COLO668 (cell line): ENCODE measurements at regions not wholly inside any gene's neighbourhood (a gene's known extent, or its start where the extent isn't known, plus 50 kb on each side); places are given as distances from the start of the nearest gene placed in this dataset.

Experiments
- DNase-seq: peaks from one replicate; lab custom pipeline; 2025; ENCODE audit not compliant: unreplicated experiment; lab: John Stamatoyannopoulos, UW

DNA sequence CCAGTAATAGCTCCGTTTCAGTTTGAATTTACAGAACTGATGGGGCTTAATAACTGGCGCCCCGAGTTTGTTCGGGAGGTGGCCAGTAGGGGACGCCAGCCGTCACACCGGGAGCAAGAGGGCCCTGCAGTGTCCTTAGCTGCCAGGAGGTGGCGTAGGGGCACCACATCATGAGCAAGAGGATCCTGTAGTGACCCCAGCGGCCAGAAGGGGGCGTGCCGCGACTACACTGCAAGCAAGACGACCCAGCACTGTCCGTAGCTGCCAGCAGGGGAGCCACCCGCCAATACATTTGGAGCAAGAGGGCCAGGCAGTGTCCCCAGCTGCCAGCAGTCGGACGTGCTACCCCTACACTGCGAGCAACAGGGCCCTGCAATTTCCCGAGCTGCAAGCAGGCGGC lies 663.7 kb upstream of the B3GAT1 start:
- DNase-seq, result no peak

DNA sequence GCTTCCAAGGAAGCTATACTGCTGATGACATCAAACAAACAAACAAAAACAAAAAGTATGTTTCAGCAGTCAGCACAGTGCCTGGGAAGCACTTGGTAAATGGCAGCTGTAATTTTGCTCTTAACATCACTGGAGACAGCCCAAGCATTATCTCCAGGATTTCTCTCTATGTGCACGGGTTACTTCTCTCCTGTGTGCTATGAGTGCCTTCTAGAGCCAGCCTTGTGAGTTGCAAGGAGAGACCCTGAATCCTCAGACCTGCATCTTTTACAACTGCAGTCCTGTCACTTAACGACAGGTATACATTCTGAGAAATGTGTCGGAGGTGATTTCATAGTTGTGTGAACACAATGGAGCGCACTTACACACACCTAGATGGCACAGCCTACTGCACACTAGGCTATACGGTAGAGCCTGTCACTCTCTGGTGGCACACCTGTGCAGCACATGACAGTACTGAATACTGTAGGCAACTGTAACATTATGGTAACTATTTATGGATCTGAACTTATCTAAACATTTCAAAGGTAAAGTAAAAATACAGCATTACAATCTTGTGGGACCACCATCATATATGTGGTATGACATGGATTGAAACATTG lies 662.5 kb upstream of the B3GAT1 start:
- no peak for DNase-seq

DNA sequence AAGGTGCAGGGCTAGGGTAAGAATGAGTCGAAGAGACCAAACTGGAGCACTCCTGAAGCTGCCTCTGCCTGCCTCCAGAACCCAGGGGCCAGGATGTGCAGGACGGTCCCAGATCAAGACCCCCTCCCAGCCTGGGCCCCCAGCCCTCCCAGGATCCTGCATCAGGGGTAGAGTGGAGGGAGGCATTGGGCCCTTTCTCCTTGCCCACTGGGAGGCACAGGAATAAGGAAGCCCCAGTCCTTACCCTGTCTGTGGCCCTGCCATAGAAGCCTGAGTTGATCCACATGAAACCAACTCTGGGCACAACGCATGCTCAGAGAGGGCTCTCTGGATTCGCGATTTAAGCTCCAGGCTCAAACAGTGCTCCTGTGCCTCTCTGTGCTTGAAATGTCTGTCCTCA lies 661.8 kb upstream of the B3GAT1 start:
- no peak for DNase-seq

DNA sequence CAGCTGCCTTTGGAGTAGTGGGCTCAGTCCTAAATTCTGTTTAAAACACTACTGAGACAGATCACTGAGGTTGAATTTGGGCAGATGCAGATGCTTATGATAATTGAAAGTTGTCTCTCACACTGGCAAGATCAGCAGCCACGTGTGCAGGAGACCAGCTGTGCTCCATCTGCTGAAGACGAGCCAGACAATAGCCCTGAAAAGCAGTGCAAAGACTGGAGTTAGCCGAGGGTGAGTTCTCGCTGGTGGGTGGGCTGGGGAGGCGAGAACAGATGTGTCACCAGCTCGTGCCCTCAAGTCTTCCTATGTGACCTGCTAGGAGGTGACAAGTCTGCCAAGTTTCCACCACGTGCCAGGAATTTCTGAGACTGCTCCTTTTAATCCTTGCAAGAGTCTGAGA lies 661.3 kb upstream of the B3GAT1 start:
- no peak for DNase-seq

DNA sequence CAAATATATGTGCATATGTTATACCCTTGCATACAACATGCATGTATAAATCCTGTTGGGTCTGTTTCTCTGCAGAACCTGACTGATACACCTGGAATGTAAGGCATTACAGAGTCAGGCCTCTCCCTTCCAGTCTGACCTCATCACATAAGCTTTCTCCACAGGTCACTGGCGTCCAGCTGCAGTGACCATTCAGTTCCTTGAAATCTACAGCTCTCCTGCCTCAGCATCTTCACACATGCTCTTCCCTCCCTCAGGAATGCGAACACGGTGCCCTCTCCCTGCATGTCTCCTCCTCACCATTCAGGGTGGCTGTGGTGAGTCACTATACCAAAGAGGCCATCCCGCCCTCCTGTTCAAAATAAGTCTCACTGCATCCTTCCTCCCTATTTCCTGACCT lies 657.8 kb upstream of the B3GAT1 start:
- DNase-seq, result no peak

DNA sequence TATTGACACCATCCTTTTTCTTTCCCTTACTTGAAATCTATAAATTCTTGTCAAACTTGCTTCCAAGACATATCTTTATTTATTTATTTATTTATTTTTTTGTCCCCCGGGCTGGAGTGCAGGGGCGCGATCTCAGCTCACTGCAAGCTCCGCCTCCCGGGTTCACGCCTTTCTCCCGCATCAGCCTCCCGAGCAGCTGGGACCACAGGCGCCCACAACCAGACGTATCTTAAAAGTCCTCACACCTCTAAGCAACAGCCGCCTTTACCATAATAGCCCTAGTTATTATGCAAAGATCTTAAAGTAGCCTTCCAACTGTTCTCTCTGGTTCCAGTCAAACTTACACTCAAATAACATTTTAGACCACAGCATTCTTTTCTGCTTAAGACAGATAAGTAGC lies 657.0 kb upstream of the B3GAT1 start:
- no peak for DNase-seq

DNA sequence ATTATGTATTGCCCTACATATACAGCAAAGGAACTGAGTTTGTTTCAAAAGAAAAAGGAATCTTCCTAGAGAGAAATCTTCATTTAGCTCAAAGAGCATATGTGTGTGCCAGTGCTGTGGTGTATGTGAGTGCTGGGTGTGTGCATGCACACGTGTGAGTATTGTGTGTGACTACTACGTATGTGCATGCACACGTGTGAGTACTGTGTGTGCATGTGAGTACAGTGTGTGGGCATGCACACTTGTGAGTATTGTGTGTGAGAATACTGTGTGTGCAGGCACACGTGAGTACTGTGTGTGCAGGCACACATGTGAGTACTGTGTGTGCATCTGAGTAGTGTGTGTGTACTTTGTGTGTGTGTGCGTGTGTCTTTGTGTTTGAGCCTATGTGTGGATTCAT lies 651.0 kb upstream of the B3GAT1 start:
- no peak for DNase-seq

DNA sequence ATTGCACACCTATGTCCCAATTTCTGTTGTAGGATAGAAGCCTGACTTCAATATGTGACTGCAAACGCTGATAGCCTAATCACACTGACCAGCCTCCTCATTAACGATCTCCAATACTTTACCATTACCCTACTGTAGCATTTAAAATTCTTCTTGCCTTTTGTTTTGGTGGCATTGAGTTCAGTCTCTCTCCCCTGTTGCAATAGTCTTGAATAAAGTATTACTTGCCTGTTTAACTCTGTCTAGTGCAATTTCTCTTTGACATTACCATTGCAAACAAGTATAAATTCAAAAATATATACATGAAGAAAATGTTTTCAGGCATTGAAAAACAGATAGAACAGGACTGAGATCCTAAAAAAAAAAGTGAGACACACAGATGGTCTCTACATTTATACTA lies 649.1 kb upstream of the B3GAT1 start:
- no peak for DNase-seq

DNA sequence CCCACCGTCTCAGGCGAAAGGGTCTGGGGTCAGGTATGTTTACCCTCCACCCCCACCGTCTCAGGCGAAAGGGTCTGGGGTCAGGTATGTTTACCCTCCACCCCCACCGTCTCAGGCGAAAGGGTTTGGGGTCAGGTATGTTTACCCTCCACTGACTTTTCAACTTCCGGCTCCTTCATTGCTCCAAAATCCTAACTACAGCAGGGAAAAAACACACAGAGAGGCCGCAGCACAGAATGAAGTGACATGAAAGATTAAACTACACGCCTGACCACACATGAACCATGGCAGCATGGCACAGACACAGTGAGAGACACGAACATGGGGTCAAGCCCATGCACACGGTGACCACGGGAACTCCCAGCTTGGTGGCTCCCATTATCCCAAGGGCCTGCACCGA lies 634.9 kb upstream of the B3GAT1 start:
- DNase-seq, result no peak

DNA sequence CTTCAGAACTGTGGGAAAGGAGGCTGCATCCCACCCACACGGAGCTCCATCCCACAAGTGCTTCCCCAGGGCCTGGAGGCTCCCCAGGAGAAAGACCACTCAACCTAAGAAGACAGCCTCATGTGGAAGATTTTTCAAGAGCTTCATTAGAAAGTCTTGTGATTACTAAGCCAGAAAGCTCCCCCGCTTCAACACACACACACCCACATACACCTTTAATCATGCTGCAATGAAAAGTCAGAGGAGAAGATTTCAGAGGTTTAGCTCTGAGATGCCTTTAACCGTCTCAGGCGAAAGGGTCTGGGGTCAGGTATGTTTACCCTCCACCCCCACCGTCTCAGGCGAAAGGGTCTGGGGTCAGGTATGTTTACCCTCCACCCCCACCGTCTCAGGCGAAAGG lies 634.5 kb upstream of the B3GAT1 start:
- no peak for DNase-seq

DNA sequence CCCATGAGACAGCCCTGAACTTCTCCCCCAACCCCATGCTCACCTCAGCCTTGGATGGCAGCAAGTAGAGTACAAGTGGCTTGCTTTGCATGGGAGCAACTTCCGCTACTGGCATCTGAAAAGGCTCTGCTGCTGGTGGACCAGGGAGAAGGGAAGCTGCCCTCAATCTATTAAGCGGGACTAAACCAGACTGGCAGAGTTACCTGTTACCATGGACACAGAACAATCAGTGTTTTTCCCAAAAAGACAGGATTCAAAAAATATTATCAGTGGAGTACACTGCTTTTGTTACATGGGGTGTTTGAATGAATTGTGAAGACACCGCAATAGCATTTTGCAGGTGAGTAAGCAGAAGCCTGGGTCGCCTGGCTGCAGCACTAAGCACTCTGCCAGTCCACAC lies 631.4 kb upstream of the B3GAT1 start:
- DNase-seq, result no peak

DNA sequence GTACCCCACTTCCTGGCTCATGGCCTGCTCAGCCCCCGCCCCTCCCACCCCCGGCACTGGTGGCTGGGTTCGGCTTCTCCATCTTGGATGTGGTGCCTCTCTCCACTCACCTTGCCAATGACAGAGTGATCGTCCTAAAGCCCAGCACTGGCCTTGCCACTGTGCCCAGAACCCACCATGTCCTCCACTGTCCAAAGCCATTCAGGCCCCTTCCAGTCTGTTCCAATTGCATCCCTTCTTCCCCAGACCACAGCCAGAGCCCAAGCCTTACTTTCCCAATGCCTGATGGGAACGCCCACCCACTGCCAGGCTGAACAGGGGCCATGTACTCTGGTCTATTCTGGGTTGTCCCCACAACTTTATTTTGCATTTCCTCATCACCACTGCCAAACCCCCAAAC lies 625.8 kb upstream of the B3GAT1 start:
- DNase-seq, result no peak

DNA sequence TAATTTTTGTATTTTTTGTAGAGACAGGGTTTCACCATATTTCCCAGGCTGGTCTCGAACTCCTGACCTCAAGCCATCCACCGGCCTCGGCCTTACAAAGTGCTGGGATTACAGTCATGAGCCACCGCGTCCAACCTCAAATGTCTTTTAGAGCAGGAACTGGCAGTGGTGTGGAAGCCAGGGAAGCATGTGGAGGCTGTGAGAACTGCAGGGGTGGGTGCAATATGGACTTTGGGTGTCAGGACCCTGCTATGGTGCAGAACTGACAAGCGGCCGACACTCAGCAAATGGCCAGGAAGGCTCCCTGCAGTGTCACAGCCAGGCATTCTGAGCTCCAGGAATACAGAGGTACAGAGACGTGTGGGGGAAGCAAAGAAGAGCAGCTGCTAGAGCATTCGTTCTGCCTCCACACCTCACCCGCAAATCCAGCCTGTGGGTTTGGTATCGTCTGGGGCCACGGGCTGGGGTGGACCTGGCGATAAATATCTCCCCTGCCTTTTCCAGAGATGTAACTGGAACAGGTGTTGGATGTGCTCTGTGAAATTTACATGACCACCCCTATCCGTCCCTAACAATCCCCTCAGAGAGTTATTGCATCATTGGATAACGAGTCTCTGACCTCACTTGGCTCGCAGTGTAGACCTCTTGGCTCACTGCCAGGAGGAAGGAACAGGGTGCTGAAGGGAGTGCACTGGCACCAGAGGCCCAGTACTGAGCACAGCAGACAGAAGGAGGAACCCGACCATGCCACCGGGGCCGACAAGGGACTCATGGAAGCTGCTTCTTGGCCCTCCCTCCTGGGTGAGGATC lies 624.7 kb upstream of the B3GAT1 start:
- DNase-seq, result no peak

DNA sequence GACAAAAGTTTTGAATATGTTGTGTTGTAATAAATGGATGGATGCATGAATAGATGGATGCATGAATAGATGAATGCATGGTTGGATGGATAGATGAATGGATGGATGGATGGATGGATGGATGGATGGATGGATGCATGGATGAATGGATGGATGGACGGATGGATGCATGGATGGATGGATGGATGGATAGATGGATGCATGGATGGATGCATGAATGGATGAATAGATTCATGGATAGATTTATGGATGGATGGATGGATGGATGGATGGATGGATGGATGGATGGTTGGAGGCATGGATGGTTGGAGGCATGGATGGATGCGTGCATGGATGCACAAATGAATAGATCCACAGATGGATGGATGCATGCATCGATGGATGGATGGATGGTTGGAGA lies 623.2 kb upstream of the B3GAT1 start:
- no peak for DNase-seq

DNA sequence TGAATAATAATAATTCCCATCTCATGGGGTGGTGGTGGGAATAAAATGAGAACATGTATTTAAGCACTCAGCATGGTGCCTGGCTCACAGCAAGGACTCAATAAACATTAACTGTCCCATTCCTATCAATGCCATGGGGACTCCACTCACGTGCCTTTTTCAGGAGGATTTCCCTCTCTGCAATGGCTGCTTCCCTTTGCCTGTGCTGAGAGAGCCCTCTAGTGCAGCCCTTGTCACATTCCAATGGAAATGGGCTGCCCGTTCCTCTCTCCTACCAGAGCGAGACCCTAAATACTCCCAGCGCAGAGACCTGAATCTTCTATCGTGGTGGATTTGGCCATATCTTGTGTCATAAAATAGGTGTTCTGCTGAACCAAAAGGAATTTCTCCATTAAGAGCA lies 621.5 kb upstream of the B3GAT1 start:
- DNase-seq, result no peak

DNA sequence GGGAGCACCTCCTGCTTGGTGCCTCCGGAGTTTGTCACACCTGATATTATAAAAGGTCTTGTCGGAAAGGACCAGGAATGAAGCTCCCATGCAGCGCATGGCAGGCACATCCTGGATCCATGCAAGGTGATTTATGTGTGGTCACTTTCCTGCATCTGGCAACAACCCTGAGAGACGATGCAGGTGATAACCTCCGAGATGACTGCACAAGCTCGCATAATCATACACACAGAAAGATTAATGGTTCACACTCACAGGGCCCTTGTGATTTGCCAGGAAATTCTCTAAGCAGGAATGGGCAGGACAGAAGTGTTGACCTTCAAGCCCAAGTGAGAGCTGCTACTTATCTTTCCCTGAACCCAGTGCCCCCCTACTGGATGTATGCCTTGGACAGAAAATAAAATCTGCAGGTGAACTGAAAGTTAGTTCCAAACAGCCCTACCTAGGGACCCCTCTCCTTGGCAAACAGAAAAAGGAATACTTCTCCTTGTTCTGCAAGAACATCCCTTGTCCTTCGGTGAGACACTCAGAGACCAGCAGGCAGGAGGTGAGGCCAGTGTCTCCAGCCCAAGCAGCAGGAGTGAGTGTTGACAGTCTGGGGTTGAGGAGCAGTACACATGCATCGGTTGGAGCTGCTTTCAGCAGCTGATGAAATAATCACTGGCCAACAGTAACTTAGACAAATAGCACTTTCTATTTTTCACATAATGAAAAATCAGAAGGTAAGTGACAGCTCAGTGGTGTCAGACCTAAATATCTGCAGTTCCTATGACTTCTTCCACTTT lies 619.4 kb upstream of the B3GAT1 start:
- DNase-seq, result no peak

DNA sequence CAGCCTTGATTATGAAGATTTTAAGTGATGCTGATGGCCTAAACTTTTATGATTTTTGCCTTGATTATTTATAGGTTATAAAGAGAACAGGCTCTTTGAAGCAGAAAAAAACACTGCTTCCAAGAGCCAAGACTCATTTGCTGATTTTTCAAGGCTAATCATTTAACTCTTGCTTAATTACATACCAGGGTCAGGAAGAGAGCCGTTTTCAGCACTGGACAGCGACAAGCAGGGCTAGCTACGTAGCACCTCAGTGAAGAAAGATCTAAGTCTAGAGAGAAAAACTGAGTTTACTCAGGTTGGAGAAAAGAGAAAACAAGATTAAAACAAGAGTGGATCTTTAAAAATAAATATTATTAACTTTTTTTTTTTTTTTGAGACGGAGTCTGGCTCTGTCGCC lies 615.4 kb upstream of the B3GAT1 start:
- DNase-seq, result no peak

DNA sequence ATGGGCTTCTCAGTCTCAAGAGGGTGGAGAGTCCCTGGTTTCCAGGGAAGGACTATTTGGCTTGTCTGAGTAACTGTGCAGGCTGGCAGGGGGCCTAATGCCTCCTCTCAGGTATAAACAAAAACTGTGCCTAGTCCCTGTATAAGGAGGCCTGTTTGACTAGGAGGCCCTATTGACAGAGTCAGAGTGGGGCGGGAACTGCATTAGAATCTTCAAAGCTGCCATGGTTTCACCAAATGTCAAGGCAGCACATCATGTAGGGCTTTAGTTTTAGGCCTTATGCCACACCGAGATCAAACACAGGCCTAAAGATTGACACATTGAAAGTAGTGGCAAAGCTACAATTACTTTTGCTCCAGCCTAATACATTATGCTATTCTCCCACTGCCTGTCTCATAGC lies 611.5 kb upstream of the B3GAT1 start:
- no peak for DNase-seq

DNA sequence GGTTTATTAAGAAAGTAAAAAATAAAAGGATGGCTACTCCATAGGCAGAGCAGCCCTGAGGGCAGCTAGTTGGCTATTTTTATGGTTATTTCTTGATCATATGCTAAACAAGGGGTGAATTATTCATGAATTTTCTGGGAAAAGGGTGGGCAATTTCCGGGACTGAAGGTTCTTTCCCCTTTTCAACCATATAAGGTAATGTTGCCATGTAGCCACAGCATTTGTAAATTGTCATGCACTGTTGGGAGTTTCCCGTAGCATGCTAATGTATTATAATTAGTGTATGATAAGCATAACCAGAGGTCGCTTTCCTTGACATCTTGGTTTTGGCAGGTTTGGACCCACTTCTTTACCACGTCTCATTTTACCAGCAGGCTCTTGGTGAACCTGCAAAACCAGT lies 610.4 kb upstream of the B3GAT1 start:
- no peak for DNase-seq

DNA sequence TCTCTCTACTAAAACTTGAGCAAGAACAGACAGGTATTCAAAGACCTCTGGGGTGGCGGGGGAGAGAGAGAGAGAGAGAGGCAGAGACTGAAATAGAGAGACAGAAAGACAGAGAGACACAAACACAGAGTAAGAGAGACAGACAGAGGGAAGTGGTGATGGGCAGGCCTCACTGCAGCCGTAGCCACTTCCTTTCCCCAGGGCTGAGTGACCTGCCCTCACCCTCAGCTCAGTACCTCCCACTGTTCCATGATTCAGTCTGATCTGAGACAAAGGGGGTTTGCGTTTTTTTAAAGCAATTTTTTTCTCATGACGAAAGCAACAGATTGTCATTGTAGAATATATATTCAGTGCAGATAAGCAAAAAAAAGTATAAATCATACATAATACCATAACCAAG lies 607.9 kb upstream of the B3GAT1 start:
- DNase-seq, result no peak

DNA sequence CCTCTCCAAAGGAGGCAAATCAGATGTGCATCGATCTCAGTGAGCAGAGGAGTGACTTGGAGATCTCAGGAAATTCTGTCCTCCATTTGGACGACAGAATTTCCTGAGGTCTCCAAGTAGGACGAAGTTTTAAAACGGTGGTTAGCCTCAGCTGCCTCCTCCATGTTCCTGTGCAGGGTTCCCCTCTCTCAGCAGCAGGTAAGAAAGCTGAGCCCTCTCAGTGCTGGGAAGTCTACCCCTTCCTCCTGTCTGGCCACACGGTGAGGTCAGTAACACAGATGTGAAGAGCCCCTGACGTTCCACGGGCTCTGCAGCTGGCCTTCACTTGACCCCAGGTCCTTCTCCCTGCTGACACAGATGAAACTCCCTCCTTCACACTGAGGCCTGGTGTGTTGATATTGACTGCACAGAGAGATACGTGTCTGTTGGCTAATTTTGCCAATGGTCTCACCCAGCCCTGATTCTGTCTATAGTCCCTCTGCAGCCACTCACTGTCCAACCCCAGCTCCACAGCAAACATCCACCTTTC lies 607.4 kb upstream of the B3GAT1 start:
- DNase-seq, result no peak

DNA sequence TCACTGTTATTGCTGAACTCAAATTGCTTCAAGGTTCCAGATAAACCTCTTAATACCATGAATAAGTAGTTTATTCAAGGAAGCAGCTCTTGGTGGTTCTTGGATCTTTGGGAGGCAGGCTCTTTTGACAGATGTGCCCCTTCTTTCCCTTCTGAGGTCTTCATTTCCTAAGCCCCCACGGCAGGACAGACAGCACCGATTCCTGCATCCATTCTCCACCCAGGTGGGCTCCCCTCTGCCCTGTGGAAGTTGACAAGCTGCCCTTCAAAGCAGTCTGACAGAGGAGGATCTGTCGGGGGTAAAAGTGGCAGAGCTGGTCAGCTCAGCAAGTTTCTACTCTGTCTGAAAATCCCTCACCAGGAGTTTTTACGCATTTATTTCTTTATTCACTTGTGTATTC lies 605.3 kb upstream of the B3GAT1 start:
- DNase-seq, result no peak
